ENCODE measurements at regions not wholly inside any gene's neighbourhood (a gene's known extent, or its start where the extent isn't known, plus 50 kb on each side); places are given as distances from the start of the nearest gene placed in this dataset.
"Not testable (repeated sequence)": the region's sequence is repeated elsewhere in the genome, so short reads cannot be mapped to it uniquely, and the experiment has no call there.

DNA sequence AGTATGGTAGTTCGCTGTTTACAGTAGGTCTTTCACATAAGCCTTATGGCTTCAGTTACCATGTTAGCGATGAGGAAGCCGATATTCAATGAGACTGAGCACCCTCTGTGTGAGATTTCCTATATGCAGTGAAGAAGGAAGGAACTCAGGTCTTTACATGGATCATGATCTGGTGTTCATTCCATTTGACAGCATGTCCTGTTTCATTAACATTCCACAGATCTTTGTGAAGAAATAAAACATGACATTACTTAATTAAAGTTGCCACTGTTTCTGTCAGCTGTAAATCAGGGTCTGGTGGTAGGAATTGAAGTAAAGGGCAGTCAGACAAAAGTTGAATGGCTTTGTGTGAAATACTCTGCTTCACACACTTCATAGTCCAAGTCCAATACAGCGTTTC, 768.6 kb downstream of the ZPLD1 start:
- no peak overlapping the region for H3K4me3 Mint-ChIP-seq
- H3K4me1 ChIP-seq (ENCODE audit: insufficient read depth, low read length): no peaks in the 10 kb centered on the region
- no peaks in the 10 kb centered on the region for H3K36me3 ChIP-seq (ENCODE audit: insufficient read depth, low read length)
- H3K4me1 Mint-ChIP-seq: no peaks in the 10 kb centered on the region
- no peak overlapping the region for H3K27ac ChIP-seq (ENCODE audit: low read depth, low read length)
- no peaks in the 10 kb centered on the region for H3K9me3 ChIP-seq (ENCODE audit: control insufficient read depth in 1 of 2, low read length in 2 of 2)
- ChIA-PET CTCF (ENCODE audit: partially characterized antibody) (no interaction called here), POLR2A (ENCODE audit: partially characterized antibody) (no interaction called here)
- no peaks in the 10 kb centered on the region for H3K27me3 ChIP-seq (ENCODE audit: insufficient read depth, low read length)
- H3K27me3 Mint-ChIP-seq: no peaks in the 10 kb centered on the region
- H3K27ac Mint-ChIP-seq: no peak overlapping the region
- peaks cover 0 to 3% (median 0%) of the 10 kb centered on the region in 8 donors for H3K9me3 Mint-ChIP-seq
- H3K4me3 ChIP-seq (ENCODE audit: low read length in 2 of 2): no peak overlapping the region
- intact Hi-C loops (cut with micrococcal nuclease): no loop called here
- no peaks in the 10 kb centered on the region for H3K36me3 Mint-ChIP-seq
- DNase-seq: no peak

GRCh38 chr3:103210583-103210982, 775.8 kb downstream of the ZPLD1 start:
- H3K36me3 ChIP-seq (ENCODE audit: insufficient read depth, low read length): no peaks in the 10 kb centered on the region
- H3K9me3 ChIP-seq (ENCODE audit: control insufficient read depth in 1 of 2, low read length in 2 of 2): no peaks in the 10 kb centered on the region
- intact Hi-C loops (cut with micrococcal nuclease): no loop called here
- H3K27me3 ChIP-seq (ENCODE audit: insufficient read depth, low read length): no peaks in the 10 kb centered on the region
- H3K27ac ChIP-seq (ENCODE audit: low read depth, low read length): no peak overlapping the region
- Mint-ChIP-seq H3K4me3 (no peak overlapping the region), H3K27ac (no peak overlapping the region), H3K27me3 (no peaks in the 10 kb centered on the region), H3K36me3 (no peaks in the 10 kb centered on the region), H3K4me1 (no peaks in the 10 kb centered on the region), H3K9me3 (peaks cover 0 to 7% (median 2%) of the 10 kb centered on the region in 8 donors)
- DNase-seq: no peak
- ChIA-PET POLR2A (ENCODE audit: partially characterized antibody) (no interaction called here), CTCF (ENCODE audit: partially characterized antibody) (no interaction called here)
- H3K4me1 ChIP-seq (ENCODE audit: insufficient read depth, low read length): no peaks in the 10 kb centered on the region
- H3K4me3 ChIP-seq (ENCODE audit: low read length in 2 of 2): no peak overlapping the region

DNA sequence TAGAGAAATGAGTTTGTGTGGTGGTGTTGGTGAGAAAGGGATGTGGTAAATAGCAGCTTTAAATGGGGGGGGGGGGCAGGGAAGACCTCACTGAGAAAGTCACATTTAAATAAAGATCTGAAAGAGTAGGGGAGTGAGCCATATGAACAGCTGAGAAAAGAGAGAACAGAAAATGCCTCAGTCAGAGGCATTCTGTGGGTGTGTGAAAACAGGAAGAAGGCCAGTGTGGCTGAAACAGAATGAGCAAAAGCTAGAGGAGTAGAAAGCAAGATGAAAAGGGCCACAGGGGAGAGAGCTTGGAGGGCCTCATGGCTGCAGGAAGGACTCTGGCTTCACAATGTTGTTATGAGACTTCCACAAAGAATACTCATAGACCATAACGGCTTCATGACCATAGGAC, 783.3 kb downstream of the ZPLD1 start:
- H3K4me3 Mint-ChIP-seq: no peak overlapping the region
- peaks cover 0 to 4% (median 0%) of the 10 kb centered on the region in 8 donors for H3K9me3 Mint-ChIP-seq
- Histone ChIP-seq H3K4me1 (ENCODE audit: insufficient read depth, low read length) (no peaks in the 10 kb centered on the region), H3K27ac (ENCODE audit: low read depth, low read length) (no peak overlapping the region), H3K36me3 (ENCODE audit: insufficient read depth, low read length) (no peaks in the 10 kb centered on the region), H3K27me3 (ENCODE audit: insufficient read depth, low read length) (no peaks in the 10 kb centered on the region), H3K4me3 (ENCODE audit: low read length in 2 of 2) (no peak overlapping the region), H3K9me3 (ENCODE audit: control insufficient read depth in 1 of 2, low read length in 2 of 2) (no peaks in the 10 kb centered on the region)
- DNase-seq: no peak
- H3K27ac Mint-ChIP-seq: no peak overlapping the region
- no peaks in the 10 kb centered on the region for H3K27me3 Mint-ChIP-seq
- ChIA-PET CTCF (ENCODE audit: partially characterized antibody) (no interaction called here), POLR2A (ENCODE audit: partially characterized antibody) (no interaction called here)
- intact Hi-C loops (cut with micrococcal nuclease): no loop called here
- H3K4me1 Mint-ChIP-seq: no peaks in the 10 kb centered on the region
- H3K36me3 Mint-ChIP-seq: no peaks in the 10 kb centered on the region

- intact Hi-C loops (cut with micrococcal nuclease): no loop called here
- H3K36me3 ChIP-seq (ENCODE audit: insufficient read depth, low read length): no peaks in the 10 kb centered on the region
- Mint-ChIP-seq H3K27ac (no peak overlapping the region), H3K4me3 (no peak overlapping the region), H3K36me3 (no peaks in the 10 kb centered on the region), H3K9me3 (peaks cover 0 to 4% (median 0%) of the 10 kb centered on the region in 8 donors), H3K4me1 (no peaks in the 10 kb centered on the region), H3K27me3 (no peaks in the 10 kb centered on the region)
- H3K4me3 ChIP-seq (ENCODE audit: low read length in 2 of 2): no peak overlapping the region
- ChIA-PET POLR2A (ENCODE audit: partially characterized antibody) (no interaction called here), CTCF (ENCODE audit: partially characterized antibody) (no interaction called here)
- no peaks in the 10 kb centered on the region for H3K9me3 ChIP-seq (ENCODE audit: control insufficient read depth in 1 of 2, low read length in 2 of 2)
- DNase-seq: no peak
- no peaks in the 10 kb centered on the region for H3K4me1 ChIP-seq (ENCODE audit: insufficient read depth, low read length)
- no peak overlapping the region for H3K27ac ChIP-seq (ENCODE audit: low read depth, low read length)
- no peaks in the 10 kb centered on the region for H3K27me3 ChIP-seq (ENCODE audit: insufficient read depth, low read length)
Measured at GRCh38 chr3:103218793-103219192, 784.0 kb downstream of the ZPLD1 start.

GRCh38 chr3:103227651-103228050, 792.8 kb downstream of the ZPLD1 start:
- no peaks in the 10 kb centered on the region for H3K4me1 ChIP-seq (ENCODE audit: insufficient read depth, low read length)
- DNase-seq: no peak
- H3K4me3 ChIP-seq (ENCODE audit: low read length in 2 of 2): no peak overlapping the region
- intact Hi-C loops (cut with micrococcal nuclease): no loop called here
- Mint-ChIP-seq H3K27ac (no peak overlapping the region), H3K4me1 (no peaks in the 10 kb centered on the region), H3K27me3 (no peaks in the 10 kb centered on the region), H3K36me3 (no peaks in the 10 kb centered on the region), H3K9me3 (peaks cover 0 to 6% (median 2%) of the 10 kb centered on the region in 8 donors), H3K4me3 (no peak overlapping the region)
- H3K27me3 ChIP-seq (ENCODE audit: insufficient read depth, low read length): no peaks in the 10 kb centered on the region
- H3K9me3 ChIP-seq (ENCODE audit: control insufficient read depth in 1 of 2, low read length in 2 of 2): no peaks in the 10 kb centered on the region
- H3K27ac ChIP-seq (ENCODE audit: low read depth, low read length): no peak overlapping the region
- POLR2A ChIA-PET (ENCODE audit: partially characterized antibody): no interaction called here
- no peaks in the 10 kb centered on the region for H3K36me3 ChIP-seq (ENCODE audit: insufficient read depth, low read length)
- CTCF ChIA-PET (ENCODE audit: partially characterized antibody): no interaction called here

DNA sequence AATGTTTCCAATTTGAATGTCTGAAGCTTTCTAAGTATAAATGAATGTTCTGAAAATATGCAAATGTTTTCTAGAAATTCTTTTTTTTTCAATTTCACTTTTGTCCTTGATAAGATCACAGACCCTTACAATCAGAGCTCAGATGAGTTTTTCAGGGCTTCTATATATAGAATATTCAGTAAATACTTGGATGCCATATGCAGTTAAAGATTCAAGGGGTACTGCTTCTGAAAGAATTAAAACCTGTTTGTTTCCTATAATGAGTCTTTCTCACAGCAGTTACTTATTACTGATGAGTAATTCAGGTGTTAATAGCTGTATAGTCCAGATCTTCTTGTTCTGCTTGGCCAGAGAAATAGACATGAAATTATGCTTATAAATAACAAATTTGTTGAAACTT, 812.6 kb downstream of the ZPLD1 start:
- Histone ChIP-seq H3K4me3 (ENCODE audit: low read length in 2 of 2) (no peak overlapping the region), H3K9me3 (ENCODE audit: control insufficient read depth in 1 of 2, low read length in 2 of 2) (no peaks in the 10 kb centered on the region), H3K36me3 (ENCODE audit: insufficient read depth, low read length) (no peaks in the 10 kb centered on the region), H3K27me3 (ENCODE audit: insufficient read depth, low read length) (no peaks in the 10 kb centered on the region), H3K4me1 (ENCODE audit: insufficient read depth, low read length) (no peaks in the 10 kb centered on the region), H3K27ac (ENCODE audit: low read depth, low read length) (no peak overlapping the region)
- H3K4me3 Mint-ChIP-seq: no peak overlapping the region
- H3K36me3 Mint-ChIP-seq: no peaks in the 10 kb centered on the region
- POLR2A ChIA-PET (ENCODE audit: partially characterized antibody): no interaction called here
- intact Hi-C loops (cut with micrococcal nuclease): no loop called here
- no peaks in the 10 kb centered on the region for H3K27me3 Mint-ChIP-seq
- H3K9me3 Mint-ChIP-seq: peaks cover 0 to 11% (median 3%) of the 10 kb centered on the region in 8 donors
- CTCF ChIA-PET (ENCODE audit: partially characterized antibody): no interaction called here
- H3K4me1 Mint-ChIP-seq: no peaks in the 10 kb centered on the region
- H3K27ac Mint-ChIP-seq: no peak overlapping the region
- DNase-seq: no peak

- H3K27ac ChIP-seq (ENCODE audit: low read depth, low read length); H3K27me3 ChIP-seq (ENCODE audit: insufficient read depth, low read length); intact Hi-C loops (cut with micrococcal nuclease); H3K4me1 Mint-ChIP-seq; DNase-seq; H3K27me3 Mint-ChIP-seq; POLR2A ChIA-PET (ENCODE audit: partially characterized antibody); H3K4me3 ChIP-seq (ENCODE audit: low read length in 2 of 2); CTCF ChIA-PET (ENCODE audit: partially characterized antibody); H3K4me1 ChIP-seq (ENCODE audit: insufficient read depth, low read length); H3K27ac Mint-ChIP-seq; H3K36me3 Mint-ChIP-seq; H3K9me3 ChIP-seq (ENCODE audit: control insufficient read depth in 1 of 2, low read length in 2 of 2); H3K36me3 ChIP-seq (ENCODE audit: insufficient read depth, low read length); H3K4me3 Mint-ChIP-seq: not testable (repeated sequence)
- H3K9me3 Mint-ChIP-seq: peaks cover 0 to 15% (median 6%) of the 10 kb centered on the region in 8 donors
Measured at GRCh38 chr3:103254827-103255226, 820.0 kb downstream of the ZPLD1 start.

DNA sequence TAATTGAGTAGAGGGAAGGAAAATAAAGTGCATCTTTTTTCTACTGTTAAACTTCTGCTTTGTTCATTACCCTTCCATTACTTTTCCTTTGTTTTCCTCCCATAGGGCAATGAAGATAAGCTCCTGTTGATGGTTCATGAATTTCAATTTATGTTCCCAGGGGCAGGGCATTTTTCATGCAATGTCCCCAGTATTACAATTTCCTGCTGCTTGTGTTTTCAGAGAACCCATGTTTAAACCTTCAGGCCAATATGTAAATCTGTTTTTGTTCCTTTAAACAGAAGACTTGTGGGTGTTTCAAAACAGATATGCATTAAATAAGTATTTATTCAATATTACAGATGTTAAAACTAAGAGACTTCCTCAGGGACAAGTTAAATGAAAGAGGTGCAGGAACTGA, 834.5 kb downstream of the ZPLD1 start:
- Mint-ChIP-seq H3K9me3 (peaks cover 2 to 27% (median 8%) of the 10 kb centered on the region in 8 donors), H3K4me3 (no peak overlapping the region), H3K27me3 (no peaks in the 10 kb centered on the region), H3K36me3 (no peaks in the 10 kb centered on the region), H3K27ac (no peak overlapping the region), H3K4me1 (no peaks in the 10 kb centered on the region)
- no peak overlapping the region for H3K4me3 ChIP-seq (ENCODE audit: low read length in 2 of 2)
- intact Hi-C loops (cut with micrococcal nuclease): no loop called here
- no peaks in the 10 kb centered on the region for H3K36me3 ChIP-seq (ENCODE audit: insufficient read depth, low read length)
- H3K4me1 ChIP-seq (ENCODE audit: insufficient read depth, low read length): no peaks in the 10 kb centered on the region
- no peak for DNase-seq
- no peak overlapping the region for H3K27ac ChIP-seq (ENCODE audit: low read depth, low read length)
- ChIA-PET CTCF (ENCODE audit: partially characterized antibody) (no interaction called here), POLR2A (ENCODE audit: partially characterized antibody) (no interaction called here)
- no peaks in the 10 kb centered on the region for H3K9me3 ChIP-seq (ENCODE audit: control insufficient read depth in 1 of 2, low read length in 2 of 2)
- no peaks in the 10 kb centered on the region for H3K27me3 ChIP-seq (ENCODE audit: insufficient read depth, low read length)
